HS-27A (cell line): ENCODE measurements at regions not wholly inside any gene's neighbourhood (a gene's known extent, or its start where the extent isn't known, plus 50 kb on each side); places are given as distances from the start of the nearest gene placed in this dataset.

Experiments
- DNase-seq: peaks from one replicate; pipeline ENCODE4 v3.0.0-alpha.2; 2012; ENCODE audit warnings: low read depth, missing footprints

DNA sequence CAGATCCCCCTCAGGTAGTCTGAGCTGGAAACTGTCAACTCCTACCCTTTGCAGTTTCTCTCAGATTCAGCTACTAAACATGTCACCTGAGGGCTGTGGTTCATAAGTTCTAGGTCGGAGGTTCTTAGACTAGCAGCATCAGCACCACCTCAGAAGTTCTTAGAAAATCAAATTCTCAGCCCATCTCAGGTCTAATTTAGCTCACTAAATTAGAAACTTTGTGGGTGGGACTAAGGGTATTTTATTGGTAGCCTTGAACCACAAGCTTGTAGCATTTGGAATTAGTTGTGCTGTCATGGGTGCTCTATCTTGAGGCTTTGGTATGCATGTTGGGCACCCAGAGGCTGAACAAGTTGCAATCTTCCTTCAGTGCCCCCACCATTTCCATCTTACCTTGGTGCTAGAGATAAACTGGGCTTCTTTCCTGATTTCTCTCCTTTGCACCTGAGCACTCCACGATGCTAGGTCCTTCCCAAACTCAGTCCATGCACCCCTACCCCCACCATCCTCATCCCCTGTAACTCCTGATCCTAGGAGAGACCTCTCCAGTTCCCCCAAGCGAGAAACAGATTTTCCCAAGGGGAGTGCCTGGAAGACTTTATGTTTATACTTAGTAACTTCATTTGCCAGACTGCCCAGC lies 54.2 kb downstream of the S1PR1 start:
- no peak for DNase-seq

- DNase-seq, result no peak
Observed at GRCh38 chr1:101291562-101292380, 55.0 kb downstream of the S1PR1 start.

DNA sequence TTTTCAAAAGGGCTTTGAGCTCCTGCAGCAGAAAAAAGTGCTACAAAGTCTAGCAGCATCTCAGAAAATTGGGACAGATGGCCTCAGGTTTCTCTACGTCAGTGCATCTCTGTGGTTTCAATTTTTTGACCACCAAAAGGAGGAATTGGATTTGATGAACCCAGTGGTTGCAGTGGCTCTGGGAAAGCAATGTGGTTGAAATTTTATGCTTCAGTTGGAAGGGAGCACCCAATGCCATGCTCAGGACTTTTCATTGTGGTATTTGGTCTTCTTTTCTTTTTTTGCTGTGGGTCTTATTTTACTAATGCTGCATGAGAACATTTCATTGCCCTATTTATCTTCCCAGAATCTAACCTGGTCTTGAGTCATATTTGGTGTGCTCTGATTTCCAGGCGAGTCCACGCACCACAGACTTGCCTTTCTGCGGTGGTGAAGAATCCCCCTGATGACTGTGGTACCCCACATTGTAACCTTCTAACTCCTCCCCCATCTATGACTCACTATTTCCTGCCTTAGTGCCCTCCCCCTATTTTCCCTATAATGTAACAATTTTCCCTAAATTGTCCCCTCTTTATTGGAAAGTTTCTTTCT lies 56.7 kb downstream of the S1PR1 start:
- DNase-seq, result peak; percentile 35

DNA sequence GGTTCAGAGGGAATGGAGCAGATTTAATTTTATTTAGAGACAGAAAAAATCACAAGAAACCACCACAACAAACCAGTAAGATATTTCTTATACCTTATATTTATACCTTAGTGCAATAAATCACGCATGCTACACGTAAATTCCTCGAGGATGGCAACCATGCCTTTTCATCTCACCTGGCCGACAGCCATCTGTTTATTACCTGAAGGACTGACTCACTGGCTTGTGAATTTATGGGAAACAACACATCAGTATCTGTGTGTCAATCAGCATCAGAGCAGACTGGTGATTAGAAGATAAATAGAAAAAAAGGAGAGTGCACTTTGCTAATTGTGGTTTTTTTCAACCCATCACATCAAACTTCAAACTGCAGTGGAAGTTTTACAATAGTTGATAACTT lies 58.4 kb downstream of the S1PR1 start:
- DNase-seq, result no peak

GRCh38 chr1:101298663-101299062 lies 61.8 kb downstream of the S1PR1 start:
- DNase-seq, result no peak

DNA sequence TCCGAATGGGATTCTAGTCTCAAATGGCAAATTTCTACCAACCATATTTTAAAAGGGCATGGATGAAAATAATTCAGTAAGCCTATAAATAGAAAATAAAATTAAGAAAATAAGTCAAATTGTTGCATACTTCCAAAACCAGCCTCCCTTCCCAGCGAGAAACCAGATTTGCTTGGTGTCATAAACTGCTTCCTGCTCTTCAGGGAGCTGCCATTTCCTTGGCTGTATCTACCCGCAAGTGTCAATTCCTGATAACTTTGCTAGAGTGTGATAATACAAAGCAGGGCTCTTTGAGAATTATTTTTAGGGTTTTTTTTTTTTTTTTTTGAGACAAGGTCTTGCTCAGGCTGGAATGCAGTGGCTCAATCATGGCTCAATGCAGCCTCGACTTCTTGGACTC lies 62.3 kb downstream of the S1PR1 start:
- no peak for DNase-seq

DNA sequence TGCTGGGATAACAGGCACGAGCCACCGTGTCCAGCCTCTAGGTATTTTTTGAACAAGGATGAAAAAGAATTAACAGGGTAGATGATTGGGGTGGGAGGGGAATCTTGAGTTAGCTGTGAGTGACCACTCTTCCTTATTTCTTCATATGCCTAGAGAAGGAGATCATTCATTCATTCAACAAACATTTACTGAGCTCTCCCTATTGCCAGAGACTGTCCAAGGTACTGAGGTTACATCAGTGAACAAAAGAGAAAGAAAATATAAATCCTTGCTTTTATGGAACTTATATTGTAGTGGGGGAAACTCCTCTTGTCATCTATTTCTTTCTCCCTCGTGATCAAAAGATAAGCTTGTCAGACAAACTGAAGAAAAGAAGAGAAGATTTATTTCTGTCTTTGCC lies 62.9 kb downstream of the S1PR1 start:
- DNase-seq, result no peak

DNA sequence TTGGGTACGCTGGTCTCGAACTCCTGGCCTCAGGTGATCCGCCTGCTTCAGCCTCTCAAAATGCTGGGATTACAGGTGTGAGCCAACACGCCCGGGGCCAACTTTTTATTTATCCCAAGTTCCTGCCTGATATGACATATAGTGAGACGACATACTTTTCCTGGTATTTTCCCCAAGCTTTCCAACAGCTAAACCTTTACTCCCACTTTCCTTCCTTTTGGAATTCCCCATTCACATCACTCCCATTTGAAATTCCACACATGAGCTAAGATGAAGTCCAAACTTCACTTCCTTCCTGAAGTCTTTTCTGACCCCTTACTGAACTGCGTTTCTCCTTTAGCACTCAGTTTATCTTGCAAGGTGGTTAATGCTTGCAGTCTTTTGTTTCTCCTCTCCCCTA lies 64.1 kb downstream of the S1PR1 start:
- no peak for DNase-seq

- DNase-seq, result no peak
Observed at GRCh38 chr1:101301446-101302057, 64.7 kb downstream of the S1PR1 start.

DNA sequence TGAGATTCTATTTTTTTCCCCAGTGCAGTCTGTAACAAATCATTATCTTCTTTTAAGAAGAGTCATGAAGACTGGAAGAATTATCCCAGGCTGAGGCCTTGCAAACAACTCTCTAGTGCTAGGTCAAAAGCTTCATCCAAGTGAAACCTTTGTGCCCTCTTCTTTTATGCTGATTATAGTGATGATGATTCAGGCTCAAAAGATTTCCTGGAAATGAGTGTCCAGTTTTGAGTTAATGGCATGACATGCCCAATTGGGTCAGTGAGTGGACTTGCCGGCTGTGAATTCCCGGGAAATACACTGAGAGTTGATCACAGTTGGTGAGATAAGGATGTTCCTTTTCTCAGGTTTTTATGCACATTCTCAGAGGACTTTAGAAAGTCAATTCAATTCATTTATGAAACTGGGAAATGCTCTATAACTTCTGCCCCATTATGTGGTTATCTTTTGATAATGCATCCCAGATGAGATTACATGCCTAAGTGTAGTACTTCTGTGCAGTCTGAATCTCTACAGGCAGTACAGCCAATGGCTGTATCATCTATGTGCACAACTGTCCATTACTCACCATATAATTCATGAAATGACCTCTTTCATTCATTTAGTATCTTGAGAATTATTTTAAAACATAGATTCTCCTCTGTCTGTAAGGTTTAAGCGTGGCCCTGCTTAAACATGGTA lies 66.2 kb downstream of the S1PR1 start:
- DNase-seq, result peak; percentile 26

- DNase-seq, result no peak
Observed at GRCh38 chr1:101307985-101308689, 71.3 kb downstream of the S1PR1 start.

GRCh38 chr1:101308935-101309333 lies 72.1 kb downstream of the S1PR1 start:
- DNase-seq, result no peak

DNA sequence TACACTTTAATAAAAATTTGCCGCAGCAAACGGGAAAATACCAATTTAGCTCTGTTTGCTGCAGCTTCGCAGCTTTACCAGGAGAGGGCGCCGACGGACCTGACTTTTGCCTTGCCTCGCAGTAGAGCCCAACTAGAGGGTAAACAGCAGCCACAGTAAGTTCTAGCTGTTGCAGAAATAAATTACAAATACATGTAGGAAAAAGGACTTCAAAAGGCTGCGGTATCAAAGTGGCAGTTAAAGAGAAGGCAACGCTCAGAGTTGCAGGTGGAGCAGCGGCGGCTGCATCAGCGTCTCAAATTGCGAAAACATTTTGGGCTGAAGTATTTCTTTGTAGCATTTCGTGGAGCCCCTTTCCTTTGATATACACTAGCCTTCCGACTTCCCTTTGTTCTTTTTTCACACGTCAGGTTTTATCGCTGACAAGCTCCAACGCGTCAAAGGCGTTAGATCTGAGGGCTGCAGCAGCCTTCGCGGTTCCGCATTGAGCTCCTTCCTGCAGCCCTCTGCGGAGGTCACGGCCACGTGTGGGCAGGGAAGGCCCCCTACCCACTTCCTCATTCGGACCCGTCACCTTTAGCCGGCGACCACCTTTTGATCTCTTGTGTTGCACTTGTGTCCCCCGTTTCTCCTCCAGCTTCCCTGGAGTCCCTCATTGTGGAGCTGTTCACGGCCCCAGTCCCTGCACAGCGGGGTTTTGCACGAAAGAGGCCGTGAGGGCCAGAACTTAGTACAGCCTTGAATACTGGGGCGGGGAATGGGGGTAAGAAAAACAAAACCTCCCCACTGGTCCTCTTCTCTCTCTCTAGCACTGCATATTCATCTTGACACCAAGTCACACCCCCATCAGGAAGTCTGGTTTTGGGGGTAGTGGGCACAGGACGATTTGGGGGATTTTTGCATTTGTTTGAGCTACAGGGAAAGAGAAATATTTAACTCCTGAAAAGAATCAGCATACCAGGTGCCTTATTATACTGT lies 72.8 kb downstream of the S1PR1 start:
- no peak for DNase-seq

DNA sequence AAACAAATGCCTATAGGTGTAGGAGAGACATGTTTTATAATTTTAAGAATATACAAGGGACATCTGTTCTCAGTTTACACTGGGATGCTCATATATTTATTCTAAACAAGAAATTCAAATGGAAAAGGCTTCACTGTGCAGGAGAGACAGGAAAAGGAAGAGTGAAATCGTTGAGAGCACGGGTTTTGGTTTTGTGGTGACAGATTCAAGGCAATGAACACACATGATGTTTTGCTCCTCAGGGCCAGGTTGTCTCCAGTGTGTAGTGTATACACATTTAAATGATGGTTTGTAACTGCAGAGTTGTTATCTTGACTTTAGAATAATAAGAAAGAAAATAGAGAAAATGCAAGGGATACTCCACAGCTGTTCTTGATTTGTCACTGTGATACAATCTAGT lies 73.7 kb downstream of the S1PR1 start:
- no peak for DNase-seq

DNA sequence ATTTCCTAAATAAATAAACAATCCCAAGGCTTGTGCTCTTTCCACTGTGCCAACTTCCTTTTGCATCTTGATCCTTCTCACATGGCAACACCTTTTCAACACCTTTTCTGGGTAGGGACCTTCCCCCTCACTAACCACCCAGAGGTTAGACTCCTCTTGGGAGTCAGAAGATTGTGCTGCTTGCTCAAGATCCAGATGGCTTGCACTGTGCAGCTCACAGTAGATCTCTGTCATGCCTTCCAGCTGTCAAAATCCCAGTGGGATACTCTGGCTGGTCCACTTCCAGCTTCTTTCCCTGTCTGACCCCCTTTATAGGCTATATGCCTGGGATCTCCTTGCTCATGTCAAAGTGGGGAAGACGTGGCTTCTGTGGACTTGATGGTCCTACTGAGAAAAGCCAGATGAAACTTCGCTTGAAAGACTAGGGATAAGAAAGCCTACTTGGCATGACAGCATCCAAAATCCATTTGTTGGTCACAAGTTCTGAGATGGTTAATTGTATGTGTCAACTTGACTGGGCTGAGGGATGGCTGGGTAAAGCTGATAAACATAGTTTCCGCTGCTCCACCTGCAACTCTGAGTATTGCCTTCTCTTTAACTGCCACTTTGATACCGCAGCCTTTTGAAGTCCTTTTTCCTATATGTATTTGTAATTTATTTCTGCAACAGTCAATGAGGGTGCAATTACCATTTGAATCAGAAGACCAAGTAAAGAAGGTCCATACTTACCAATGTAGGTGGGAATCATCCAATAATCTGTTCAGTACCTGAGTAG lies 74.5 kb downstream of the S1PR1 start:
- DNase-seq, result no peak

DNA sequence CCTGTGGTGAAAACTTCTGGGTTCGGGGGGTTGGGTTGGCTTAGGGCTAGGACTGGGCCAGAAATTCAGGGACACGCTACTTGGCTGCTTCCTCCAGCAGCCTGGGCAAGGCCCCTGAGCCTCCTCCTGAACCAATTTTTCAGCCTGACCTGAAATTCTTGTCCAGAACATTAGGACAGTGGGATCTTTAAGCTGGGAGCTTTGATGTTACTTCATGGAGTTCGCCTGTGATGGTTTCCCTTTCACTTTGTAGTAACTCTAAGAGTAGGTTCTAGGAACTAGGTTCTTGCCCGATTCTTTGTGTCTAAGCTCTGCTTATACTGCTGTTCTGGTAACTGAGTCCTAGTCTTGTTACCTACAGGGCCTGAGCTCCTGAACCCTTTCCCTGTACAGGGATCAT lies 75.3 kb downstream of the S1PR1 start:
- no peak for DNase-seq

DNA sequence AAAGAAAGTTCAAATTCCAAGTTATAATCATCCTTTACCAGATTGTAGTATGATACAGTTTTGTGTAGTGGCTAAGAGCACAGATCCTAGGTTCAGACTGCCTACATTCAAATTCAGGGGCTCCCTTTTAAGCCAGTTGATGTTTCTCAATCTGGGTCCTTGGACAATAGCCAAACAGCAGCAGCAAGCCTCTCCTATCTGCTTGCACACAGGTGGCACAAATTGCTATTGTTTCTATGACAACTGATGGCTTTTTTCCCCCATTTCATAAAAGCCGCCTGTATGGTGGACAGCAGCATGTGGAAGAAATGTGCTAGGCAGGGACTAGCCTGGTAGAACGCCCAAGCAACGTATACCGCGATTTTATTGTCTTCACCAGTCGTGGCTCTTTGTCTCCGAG lies 76.5 kb downstream of the S1PR1 start:
- DNase-seq, result no peak

GRCh38 chr1:101314244-101314643 lies 77.4 kb downstream of the S1PR1 start:
- DNase-seq, result peak; percentile 23

DNA sequence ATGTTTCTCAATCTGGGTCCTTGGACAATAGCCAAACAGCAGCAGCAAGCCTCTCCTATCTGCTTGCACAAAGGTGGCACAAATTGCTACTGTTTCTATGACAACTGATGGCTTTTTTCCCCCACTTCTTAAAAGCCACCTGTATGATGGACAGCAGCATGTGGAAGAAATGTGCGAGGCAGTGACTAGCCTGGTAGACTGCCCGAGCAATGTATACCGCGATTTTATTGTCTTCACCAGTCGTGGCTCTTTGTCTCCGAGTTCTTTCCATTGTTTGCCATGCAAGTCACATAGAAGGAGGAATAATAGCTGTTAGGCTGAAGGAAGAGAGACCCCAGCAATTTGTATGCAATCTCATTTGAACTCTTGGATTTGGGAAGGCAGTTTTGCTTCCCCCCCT lies 79.4 kb downstream of the S1PR1 start:
- DNase-seq, result no peak

DNA sequence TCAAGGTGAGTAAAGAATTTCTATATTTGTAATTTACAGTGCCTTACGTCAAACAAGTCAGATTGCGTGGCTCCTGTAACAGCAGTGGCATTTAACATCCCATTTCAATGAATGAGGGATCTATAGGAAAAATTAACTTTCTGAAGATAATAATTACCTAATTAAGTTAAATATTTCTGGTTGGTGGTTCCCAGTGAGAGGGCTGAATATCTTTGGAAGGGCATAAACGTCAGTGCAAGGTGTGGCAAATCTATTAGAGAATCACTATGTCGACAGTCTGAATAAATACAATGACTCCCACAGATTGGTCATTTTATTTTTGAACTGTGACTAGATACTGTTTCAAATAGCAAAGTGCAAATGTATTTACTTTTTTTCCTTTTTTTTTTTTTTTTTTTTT lies 80.0 kb downstream of the S1PR1 start:
- no peak for DNase-seq
